Neural cell (in vitro differentiated cells): ENCODE measurements at regions not wholly inside any gene's neighbourhood (a gene's known extent, or its start where the extent isn't known, plus 50 kb on each side); places are given as distances from the start of the nearest gene placed in this dataset.

Source experiments
- H2AFZ ChIP-seq: fragments of 200-600, 300-800 bp; sonication (generic), shearing (Covaris generic); 2 replicates; pipeline ENCODE4 v1.6.0; 2014; ENCODE audit warnings: low read depth, mild to moderate bottlenecking, antibody characterized with exemption, low read length, moderate library complexity
- H3F3A ChIP-seq: fragments of 200-600 bp; shearing (Covaris generic); 2 replicates; pipeline ENCODE4 v1.6.1; 2016; ENCODE audit warnings: mild to moderate bottlenecking, moderate library complexity, mixed read lengths, antibody characterized with exemption, low read length; ENCODE audit not compliant: insufficient read depth, poor library complexity, severe bottlenecking
- H3K27ac ChIP-seq: fragments of 200-600, 300-800 bp; sonication (generic), shearing (Covaris generic); 2 replicates; pipeline ENCODE4 v1.5.1; 2014; ENCODE audit warnings: mild to moderate bottlenecking, low read length, moderate library complexity
- H3K27me3 ChIP-seq: fragments of 300-800, 200-600 bp; sonication (generic), shearing (Covaris generic); 2 replicates; pipeline ENCODE4 v1.6.0; 2014; ENCODE audit warnings: mild to moderate bottlenecking, low read depth, low read length, moderate library complexity; ENCODE audit not compliant: insufficient read depth
- H3K36me3 ChIP-seq: fragments of 300-800, 200-600 bp; sonication (generic), shearing (Covaris generic); 2 replicates; pipeline ENCODE4 v1.5.1; 2014; ENCODE audit warnings: mild to moderate bottlenecking, antibody characterized with exemption, low read length, moderate library complexity; ENCODE audit not compliant: insufficient read depth
- H3K4me2 ChIP-seq: fragments of 300-800, 200-600 bp; sonication (generic), shearing (Covaris generic); 2 replicates; pipeline ENCODE4 v1.6.0; 2014; ENCODE audit warnings: mild to moderate bottlenecking, low read length
- H3K4me3 ChIP-seq: fragments of 300-800, 200-600 bp; sonication (generic), shearing (Covaris generic); 2 replicates; pipeline ENCODE4 v1.5.1; 2014; ENCODE audit warnings: mild to moderate bottlenecking, low read length, moderate library complexity
- H3K79me2 ChIP-seq: fragments of 200-600 bp; shearing (Covaris generic); replicated peaks from 2 replicates; pipeline ENCODE4 v1.6.0; 2014; ENCODE audit warnings: mild to moderate bottlenecking, low read length, moderate library complexity; ENCODE audit not compliant: insufficient read depth
- H3K9ac ChIP-seq: fragments of 300-800, 200-600 bp; sonication (generic), shearing (Covaris generic); 2 replicates; pipeline ENCODE4 v1.6.1; 2016; ENCODE audit warnings: mild to moderate bottlenecking, low read length, mixed read lengths
- H3K9me2 ChIP-seq: fragments of 200-600 bp; shearing (Covaris generic); 2 replicates; pipeline ENCODE4 v1.6.1; 2016; ENCODE audit warnings: mild to moderate bottlenecking, low read length, mixed read lengths; ENCODE audit not compliant: insufficient read depth
- H3K9me3 ChIP-seq: fragments of 200-600, 300-800 bp; sonication (generic), shearing (Covaris generic); 2 replicates; pipeline ENCODE4 v1.6.1; 2016; ENCODE audit warnings: mild to moderate bottlenecking, mixed run types, low read length, moderate library complexity, mixed read lengths
- H4K20me1 ChIP-seq: fragments of 200-600 bp; shearing (Covaris generic); 2 replicates; pipeline ENCODE4 v1.6.1; 2016; ENCODE audit warnings: mild to moderate bottlenecking, mixed run types; ENCODE audit not compliant: insufficient read depth
- EP300 ChIP-seq: fragments of 450-650 bp; conservative IDR thresholded peaks from 2 replicates; pipeline ENCODE4 v1.6.1; 2014; ENCODE audit warnings: antibody characterized with exemption, mild to moderate bottlenecking, moderate library complexity; ENCODE audit not compliant: poor library complexity, severe bottlenecking
- EZH2 ChIP-seq: fragments of 200-600, 300-800 bp; shearing (Covaris generic), sonication (generic); IDR thresholded peaks from 2 replicates; pipeline ENCODE4 v1.6.1; 2014; ENCODE audit warnings: antibody characterized with exemption, low read length, borderline replicate concordance, mild to moderate bottlenecking; ENCODE audit not compliant: insufficient read depth, poor library complexity, severe bottlenecking
- MXI1 ChIP-seq: fragments of 450-650 bp; conservative IDR thresholded peaks from 2 replicates; pipeline ENCODE4 v1.6.1; 2014; ENCODE audit warnings: antibody characterized with exemption, mild to moderate bottlenecking; ENCODE audit not compliant: poor library complexity, severe bottlenecking
- POLR2AphosphoS5 ChIP-seq: IDR thresholded peaks from 2 replicates; pipeline ENCODE4 v1.6.1; 2012
- RAD21 ChIP-seq: fragments of 450-650 bp; conservative IDR thresholded peaks from 2 replicates; pipeline ENCODE4 v1.6.1; 2014; ENCODE audit warnings: antibody characterized with exemption, mild to moderate bottlenecking, moderate library complexity
- SMC3 ChIP-seq: fragments of 450-650 bp; conservative IDR thresholded peaks from 2 replicates; pipeline ENCODE4 v1.6.1; 2014; ENCODE audit warnings: antibody characterized with exemption, mild to moderate bottlenecking, moderate library complexity; ENCODE audit not compliant: poor library complexity
- TAF1 ChIP-seq: IDR thresholded peaks from 2 replicates; pipeline ENCODE4 v1.6.1; 2012; ENCODE audit warnings: low read depth
- TF ChIP-seq, protein P1 (sequence below): IDR thresholded peaks from 2 replicates; pipeline ENCODE4 v1.6.1; 2012; ENCODE audit warnings: borderline replicate concordance
- TF ChIP-seq, protein P2 (sequence below): fragments of 450-650 bp; IDR thresholded peaks from 2 replicates; pipeline ENCODE4 v1.5.1; 2014; ENCODE audit warnings: antibody characterized with exemption, mild to moderate bottlenecking, moderate library complexity; ENCODE audit not compliant: poor library complexity, severe bottlenecking

DNA sequence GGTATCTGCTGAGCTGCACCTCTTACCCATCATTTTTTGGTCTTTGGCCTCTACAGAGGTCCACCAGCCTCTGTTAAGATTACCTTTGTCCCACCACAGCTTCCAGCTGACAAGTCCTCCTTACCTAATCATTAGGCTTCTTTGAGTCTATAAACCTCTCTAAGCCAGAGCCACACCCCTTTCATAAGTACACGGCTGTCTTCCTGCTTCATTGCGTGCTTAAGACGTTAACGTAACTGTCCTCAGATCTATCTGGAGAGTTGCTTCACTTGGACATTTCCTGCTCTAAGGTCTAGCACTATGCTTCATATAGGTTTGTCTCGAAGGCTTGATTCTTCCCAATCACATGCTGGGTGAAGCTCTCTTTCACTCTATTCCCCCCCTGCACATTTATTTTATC lies 71.0 kb upstream of the CACHD1 start:
- Histone ChIP-seq H3K9ac (no peak overlapping the region), H2AFZ (no peak overlapping the region), H3K4me3 (no peak overlapping the region), H3K79me2 (no peaks in the 10 kb centered on the region), H3K36me3 (no peaks in the 10 kb centered on the region), H3K4me2 (no peak overlapping the region), H3K9me2 (no peaks in the 10 kb centered on the region), H3K27me3 (no peaks in the 10 kb centered on the region), H3K9me3 (no peaks in the 10 kb centered on the region), H3F3A (no peaks in the 10 kb centered on the region), H3K27ac (no peak overlapping the region), H4K20me1 (no peaks in the 10 kb centered on the region)
- TF ChIP-seq MXI1, result no peak

DNA sequence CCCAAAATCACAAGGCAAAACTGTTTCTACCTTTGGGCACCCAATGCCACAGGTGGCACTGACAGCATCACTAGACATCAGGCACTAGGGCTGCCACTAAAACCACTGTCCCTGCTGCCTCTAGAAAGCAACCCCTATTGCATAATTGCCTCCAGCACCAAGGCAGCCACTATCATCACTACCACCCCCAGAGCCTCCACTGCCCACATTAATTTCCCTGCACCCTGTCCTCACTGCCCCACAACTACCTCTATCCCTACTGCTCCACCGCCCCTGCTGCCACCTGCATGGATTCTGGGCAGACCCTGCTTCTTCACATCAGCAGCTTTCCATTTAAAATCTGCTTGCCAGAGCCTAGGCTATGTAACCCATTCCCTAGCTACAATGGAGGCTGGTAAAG lies 68.6 kb upstream of the CACHD1 start:
- Histone ChIP-seq H3K9ac (no peak overlapping the region), H3K9me3 (no peaks in the 10 kb centered on the region), H3K27me3 (no peaks in the 10 kb centered on the region), H3K9me2 (no peaks in the 10 kb centered on the region), H3K79me2 (no peaks in the 10 kb centered on the region), H4K20me1 (no peaks in the 10 kb centered on the region), H3K4me3 (no peak overlapping the region), H2AFZ (no peak overlapping the region), H3K4me2 (no peak overlapping the region), H3K36me3 (no peaks in the 10 kb centered on the region), H3K27ac (no peak overlapping the region), H3F3A (no peaks in the 10 kb centered on the region)
- TF ChIP-seq EP300 (no peak), RAD21 (no peak), SMC3 (no peak), EZH2 (no peak), TAF1 (no peak), POLR2AphosphoS5 (no peak), MXI1 (no peak)
- TF ChIP-seq, protein P1, sequence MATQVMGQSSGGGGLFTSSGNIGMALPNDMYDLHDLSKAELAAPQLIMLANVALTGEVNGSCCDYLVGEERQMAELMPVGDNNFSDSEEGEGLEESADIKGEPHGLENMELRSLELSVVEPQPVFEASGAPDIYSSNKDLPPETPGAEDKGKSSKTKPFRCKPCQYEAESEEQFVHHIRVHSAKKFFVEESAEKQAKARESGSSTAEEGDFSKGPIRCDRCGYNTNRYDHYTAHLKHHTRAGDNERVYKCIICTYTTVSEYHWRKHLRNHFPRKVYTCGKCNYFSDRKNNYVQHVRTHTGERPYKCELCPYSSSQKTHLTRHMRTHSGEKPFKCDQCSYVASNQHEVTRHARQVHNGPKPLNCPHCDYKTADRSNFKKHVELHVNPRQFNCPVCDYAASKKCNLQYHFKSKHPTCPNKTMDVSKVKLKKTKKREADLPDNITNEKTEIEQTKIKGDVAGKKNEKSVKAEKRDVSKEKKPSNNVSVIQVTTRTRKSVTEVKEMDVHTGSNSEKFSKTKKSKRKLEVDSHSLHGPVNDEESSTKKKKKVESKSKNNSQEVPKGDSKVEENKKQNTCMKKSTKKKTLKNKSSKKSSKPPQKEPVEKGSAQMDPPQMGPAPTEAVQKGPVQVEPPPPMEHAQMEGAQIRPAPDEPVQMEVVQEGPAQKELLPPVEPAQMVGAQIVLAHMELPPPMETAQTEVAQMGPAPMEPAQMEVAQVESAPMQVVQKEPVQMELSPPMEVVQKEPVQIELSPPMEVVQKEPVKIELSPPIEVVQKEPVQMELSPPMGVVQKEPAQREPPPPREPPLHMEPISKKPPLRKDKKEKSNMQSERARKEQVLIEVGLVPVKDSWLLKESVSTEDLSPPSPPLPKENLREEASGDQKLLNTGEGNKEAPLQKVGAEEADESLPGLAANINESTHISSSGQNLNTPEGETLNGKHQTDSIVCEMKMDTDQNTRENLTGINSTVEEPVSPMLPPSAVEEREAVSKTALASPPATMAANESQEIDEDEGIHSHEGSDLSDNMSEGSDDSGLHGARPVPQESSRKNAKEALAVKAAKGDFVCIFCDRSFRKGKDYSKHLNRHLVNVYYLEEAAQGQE, result no peak
- TF ChIP-seq, protein P2, sequence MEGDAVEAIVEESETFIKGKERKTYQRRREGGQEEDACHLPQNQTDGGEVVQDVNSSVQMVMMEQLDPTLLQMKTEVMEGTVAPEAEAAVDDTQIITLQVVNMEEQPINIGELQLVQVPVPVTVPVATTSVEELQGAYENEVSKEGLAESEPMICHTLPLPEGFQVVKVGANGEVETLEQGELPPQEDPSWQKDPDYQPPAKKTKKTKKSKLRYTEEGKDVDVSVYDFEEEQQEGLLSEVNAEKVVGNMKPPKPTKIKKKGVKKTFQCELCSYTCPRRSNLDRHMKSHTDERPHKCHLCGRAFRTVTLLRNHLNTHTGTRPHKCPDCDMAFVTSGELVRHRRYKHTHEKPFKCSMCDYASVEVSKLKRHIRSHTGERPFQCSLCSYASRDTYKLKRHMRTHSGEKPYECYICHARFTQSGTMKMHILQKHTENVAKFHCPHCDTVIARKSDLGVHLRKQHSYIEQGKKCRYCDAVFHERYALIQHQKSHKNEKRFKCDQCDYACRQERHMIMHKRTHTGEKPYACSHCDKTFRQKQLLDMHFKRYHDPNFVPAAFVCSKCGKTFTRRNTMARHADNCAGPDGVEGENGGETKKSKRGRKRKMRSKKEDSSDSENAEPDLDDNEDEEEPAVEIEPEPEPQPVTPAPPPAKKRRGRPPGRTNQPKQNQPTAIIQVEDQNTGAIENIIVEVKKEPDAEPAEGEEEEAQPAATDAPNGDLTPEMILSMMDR, result no peak

DNA sequence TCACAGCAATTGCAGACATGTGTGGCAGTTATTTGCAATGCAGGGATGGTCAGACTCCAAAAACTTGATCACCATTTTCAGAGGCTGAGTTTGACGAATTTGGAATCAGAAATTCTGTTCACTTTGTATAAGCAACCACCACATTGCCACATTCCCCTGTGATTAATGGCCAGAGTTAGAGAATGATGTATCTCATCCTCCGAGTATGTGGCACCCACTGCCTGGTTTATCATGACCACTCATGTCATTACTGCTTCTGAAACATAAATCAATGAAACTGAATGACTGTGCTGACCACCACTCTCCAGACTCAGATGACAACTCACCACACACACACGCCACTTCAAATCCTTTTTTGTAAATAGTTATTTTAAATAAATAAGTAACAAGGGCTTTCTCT lies 66.6 kb upstream of the CACHD1 start:
- Histone ChIP-seq H3K27me3 (no peaks in the 10 kb centered on the region), H3K9me2 (no peaks in the 10 kb centered on the region), H3K9ac (no peak overlapping the region), H2AFZ (no peak overlapping the region), H3K27ac (no peak overlapping the region), H3F3A (no peaks in the 10 kb centered on the region), H3K4me2 (no peak overlapping the region), H3K9me3 (no peaks in the 10 kb centered on the region), H4K20me1 (no peaks in the 10 kb centered on the region), H3K79me2 (no peaks in the 10 kb centered on the region), H3K4me3 (no peak overlapping the region), H3K36me3 (no peaks in the 10 kb centered on the region)
- TF ChIP-seq SMC3 (no peak), MXI1 (no peak), TAF1 (no peak), EZH2 (no peak), RAD21 (no peak), EP300 (no peak), POLR2AphosphoS5 (no peak)
- TF ChIP-seq, protein P2, result no peak
- TF ChIP-seq, protein P1, result no peak
